ENCODE measurements at regions not wholly inside any gene's neighbourhood (a gene's known extent, or its start where the extent isn't known, plus 50 kb on each side); places are given as distances from the start of the nearest gene placed in this dataset.

DNA sequence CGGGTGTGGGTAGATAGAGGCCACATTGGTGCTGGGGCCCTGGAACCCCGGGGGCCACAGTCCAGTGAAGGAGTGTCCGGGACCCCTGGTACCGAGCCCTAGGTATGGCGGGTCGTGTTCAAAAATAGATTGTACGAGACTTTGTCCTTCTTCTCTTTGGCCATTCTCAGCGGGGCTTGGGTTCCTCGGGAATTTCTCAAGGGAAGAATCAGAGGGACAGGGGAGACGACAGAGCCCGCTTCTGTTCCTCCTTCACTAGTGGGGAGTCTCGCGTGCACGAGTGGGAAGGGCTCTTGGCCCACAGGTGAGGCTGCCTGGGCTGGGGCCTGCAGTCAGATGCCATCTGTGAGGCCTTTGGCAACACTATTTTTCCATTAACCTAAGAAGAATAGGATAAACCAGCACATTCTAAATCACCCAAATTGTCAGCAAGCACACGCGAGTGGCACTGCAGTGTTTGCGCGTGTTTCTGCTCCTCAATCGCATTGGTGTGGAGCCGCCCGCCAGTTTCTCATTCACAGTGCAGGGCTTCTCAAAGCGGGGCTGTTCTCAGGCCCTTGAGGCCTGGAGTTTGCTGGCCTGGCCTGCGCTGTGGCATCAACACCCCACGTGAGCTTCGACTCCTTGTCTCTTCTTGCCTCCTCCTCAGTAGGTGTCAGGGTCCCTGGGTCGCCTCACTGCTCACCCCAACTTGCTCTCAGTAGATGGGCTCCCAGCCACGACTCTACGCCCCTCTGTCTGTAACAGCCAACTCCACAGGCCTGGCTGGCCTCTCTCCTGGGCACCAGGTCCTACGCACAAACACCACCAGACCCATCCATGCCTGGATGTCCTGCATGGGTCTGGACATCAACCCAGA lies 187.6 kb upstream of the SHH start:
- no peak for FAIRE-seq

DNA sequence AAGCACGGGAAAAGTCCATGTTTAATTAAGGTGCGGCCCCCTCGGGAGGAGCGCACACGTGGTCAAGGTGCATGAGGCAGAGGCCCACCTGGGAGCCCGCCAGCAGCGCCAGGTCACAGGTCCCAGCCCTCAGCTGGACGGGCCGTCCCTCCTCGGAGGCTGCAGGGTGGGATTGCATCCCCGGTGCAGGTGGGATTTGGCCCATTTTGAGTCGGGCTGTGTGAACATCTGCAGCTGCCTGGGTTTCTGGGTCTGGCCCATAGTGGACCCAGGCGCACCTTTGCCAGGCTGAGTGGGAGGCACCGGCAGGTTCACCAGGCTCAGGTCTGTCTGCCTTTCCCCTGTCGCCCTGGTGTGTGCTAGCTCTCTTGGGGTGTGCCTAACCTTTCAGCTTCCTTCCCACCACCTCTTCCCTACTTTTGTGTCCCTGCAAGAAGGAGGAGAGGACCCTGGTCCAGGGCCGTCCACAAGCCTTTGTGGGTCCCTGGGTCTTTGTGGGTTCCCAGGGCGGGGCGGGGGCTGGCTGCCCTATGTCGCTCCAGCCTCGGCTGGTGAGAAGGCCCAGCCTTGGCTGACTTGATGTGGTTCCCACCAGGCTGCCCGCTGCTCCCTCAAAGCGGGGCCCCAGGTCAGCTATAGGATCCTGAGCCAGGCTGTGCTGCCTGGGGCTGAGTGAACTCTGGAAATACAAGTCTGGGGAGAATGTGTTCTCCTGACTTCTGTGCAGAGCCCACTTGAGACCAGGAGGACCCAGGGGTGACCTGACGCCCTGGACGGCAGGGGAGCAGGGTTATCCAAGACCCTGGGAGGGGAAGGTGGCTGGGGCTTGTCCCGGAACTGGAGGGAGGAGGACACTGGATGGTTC lies 186.7 kb upstream of the SHH start:
- DNase-seq (ENCODE audit: low spot score) (no peak), FAIRE-seq (no peak)

More for the DNA sequence above, 187.6 kb upstream of the SHH start:
- DNase-seq (ENCODE audit: low spot score): no peak

DNA sequence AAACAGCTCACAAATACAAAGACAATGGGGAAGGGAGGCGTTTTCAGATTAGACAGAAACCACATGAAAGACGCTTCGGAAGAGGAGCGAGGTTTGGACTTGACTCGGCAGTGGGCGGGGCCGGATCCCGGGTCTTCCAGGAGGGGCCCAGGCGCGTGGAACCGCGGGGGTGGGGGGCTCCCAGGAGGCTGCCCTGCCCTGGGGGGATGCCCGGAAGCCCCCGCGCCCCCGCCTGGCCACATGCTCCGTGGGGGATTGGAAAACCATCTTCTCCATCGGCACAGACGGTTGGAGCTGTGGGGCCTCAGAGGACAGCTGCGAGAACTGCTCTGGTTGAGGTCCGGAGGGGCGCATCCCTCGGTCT lies 186.0 kb upstream of the SHH start:
- FAIRE-seq (no peak), DNase-seq (ENCODE audit: low spot score) (no peak)

DNA sequence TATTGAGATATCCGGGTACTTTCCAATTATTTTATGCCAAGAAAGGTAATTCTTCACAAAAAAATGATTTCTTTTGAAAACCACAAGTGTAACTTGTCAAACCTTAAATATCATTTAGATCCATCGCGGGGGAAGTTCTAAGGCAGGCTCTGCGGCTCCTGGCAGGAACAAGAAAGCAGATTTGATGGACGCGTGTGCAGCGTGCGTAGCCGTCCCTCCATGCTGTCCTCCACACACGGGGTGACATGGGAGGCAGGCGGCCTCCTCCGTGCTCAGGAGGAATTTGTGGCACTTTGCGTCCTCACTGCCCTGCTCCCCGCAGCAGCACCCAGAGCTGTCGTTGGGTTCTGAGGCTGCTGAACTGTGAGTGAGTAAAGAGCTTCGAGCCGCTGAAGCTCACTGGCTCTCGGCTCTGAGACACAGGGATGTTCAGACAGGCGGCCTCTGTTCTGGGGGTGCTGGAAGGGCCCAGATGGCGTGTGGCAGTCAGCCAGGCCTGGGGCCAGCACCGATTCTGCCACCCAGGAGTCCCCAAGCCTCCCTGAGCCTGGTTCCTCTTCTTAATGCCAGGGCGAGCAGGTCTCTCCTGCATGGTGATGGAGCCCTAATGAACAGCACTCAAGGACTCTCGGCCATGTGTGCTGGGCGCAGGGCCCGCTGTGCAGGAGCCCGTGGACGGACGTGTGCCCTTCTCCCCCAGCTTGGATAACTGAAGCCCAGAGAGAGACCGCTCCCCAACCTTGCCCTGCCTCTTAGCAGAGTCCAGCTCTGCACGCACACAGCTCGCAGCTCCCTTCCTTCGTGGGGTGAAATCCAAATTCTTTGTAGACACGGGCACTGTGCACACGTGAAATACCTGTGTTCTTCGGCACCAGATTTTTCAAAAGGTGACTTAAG lies 185.4 kb upstream of the SHH start:
- no peak for FAIRE-seq
- no peak for DNase-seq (ENCODE audit: low spot score)

DNA sequence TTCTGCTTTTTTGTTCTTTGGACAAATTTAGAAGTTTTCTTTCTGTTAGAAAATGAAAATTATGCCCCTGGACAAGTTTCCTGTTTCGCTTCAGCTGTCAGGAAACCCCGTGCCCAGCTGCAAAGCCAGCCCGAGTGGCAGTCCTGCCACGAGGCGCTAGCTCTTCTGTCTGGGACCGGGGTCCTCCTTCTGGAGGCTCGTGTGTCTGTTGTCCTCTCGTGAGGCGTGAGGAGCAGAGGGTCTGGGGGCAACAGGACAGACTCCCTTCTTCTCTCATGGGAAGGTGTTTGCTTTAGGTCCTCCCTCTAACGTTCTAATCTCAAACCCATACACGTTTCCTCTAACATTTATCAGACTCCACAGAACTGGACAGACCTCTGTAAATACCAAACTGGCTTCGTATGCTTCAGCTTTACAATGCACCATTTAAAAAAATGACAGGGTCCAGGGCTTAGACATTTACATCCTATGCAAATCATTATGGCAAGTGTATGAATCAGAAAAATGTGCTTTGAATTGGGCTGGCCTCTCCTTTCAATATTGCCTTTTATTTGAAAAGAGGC lies 184.5 kb upstream of the SHH start:
- DNase-seq (ENCODE audit: low spot score): no peak
- FAIRE-seq: no peak

DNA sequence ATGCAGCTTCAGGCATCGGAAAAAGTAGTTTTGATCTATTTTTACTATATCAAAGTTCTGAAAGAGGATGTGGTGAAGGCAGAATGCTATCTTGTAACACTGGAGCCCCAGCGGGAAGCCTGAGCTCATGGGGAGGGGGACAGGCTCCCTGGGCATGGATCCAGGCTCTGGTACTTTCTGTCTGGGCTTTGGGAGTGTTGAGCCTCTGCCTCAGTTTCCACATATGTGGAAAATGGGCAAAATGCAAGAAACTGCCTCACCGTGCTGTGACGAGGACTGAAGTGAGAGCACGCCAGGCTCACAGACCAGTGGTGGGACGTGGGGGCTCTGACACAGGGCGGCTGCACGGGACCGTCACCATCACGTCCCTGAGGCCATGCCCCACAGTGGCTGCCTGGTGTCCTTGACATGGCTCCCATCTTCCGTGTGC lies 182.9 kb upstream of the SHH start:
- DNase-seq (ENCODE audit: low spot score) (no peak), FAIRE-seq (no peak)

DNA sequence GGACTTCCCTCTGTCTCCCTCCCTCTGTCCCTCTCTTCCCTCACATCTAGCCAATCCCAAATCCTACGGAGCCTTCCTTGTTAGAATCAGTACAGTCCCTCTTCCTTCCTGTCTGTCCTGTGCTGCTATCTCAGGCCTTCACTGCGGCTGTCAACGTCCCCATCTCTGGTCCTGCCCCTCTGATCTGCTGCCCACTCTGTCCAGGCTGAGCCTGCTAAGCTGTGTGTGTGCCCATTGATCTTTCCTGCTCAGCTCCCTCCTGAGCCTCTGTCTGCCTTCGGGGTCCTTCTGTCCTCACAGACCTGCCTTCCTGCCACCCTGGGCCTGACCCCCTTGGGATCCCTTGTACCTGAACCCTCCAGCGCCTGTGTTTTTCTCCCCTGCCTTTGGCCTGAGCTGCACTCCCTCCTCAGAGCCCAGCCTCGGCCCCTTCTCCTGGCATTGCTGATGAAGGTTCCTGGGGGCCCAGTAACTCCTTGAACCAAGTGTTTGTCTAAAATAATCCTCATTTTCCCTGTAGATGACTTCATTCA lies 182.1 kb upstream of the SHH start:
- no peak for DNase-seq (ENCODE audit: low spot score)
- FAIRE-seq: no peak

DNA sequence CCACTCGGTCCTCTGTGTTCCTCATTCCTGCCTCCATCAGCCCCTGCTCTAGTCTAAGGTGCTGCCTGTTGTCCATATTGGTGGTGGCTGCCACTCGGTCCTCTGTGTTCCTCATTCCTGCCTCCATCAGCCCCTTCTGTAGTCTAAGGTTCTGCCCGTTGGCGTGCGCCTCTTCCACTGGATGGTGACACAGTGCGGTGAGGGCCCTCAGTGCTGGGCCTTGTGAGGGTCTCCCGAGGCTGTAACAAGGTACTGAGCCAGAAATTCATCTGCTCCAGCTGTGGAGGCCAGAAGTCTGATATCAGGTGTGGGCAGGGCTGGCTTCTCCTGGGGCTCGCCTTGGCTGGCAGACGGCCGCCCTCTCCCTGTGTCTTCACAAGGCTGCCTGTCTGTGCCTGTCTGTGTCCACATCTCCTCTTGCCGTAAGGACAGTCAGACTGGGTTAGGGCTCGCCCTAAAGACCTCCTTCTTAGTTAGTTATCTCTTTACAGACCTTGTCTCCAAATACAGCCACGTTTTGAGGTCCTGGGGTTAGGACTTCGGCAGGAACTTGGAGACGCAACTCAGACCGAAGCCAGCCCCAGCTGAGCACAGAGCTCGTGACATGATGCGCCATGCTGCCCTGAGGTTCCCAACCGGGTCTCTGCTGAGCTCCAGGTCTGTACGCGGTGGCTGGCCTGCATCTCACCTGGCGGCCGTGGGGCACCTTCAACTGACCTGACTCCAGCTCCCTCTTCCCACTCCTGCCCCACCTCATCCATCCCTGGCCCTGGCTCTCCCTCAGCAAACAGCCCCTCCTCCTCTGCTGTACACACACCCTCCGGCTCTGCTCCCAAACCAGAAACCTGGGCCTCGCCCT lies 181.4 kb upstream of the SHH start:
- FAIRE-seq (no peak), DNase-seq (ENCODE audit: low spot score) (no peak)

DNA sequence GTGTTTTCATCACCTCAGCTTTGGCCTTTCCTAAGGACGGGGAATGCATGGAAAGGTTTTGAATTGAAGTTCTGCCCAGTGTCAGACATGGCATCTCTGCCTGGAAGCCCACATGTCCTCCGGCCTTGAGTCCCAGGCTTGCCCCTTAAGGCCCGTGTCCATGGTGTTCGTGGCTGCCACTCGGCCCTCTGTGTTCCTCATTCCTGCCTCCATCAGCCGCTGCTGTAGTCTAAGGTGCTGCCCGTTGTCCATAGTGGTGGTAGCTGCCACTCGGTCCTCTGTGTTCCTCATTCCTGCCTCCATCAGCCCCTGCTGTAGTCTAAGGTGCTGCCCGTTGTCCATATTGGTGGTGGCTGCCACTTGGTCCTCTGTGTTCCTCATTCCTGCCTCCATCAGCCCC lies 180.7 kb upstream of the SHH start:
- FAIRE-seq: no peak
- DNase-seq (ENCODE audit: low spot score): no peak

DNA sequence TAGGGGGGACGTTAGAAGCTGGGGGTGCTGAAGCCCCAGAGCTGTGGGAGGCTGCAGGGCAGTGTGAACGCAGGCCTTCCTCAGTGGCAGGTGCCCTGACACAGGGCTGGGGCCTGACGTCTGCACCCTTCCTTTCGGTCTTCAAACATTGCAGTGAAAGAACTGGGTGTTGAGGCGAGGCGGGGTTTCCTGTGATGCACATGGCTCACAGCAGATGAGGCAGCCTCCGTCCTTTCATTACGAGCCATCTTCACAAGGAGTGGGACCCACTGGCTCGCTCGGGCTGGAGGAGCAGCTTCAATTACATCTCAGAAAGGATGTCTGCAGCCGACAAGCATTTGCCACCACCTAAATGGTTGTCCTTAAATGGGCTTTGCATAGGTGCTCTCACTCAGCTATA lies 180.3 kb upstream of the SHH start:
- FAIRE-seq (no peak), DNase-seq (ENCODE audit: low spot score) (no peak)

DNA sequence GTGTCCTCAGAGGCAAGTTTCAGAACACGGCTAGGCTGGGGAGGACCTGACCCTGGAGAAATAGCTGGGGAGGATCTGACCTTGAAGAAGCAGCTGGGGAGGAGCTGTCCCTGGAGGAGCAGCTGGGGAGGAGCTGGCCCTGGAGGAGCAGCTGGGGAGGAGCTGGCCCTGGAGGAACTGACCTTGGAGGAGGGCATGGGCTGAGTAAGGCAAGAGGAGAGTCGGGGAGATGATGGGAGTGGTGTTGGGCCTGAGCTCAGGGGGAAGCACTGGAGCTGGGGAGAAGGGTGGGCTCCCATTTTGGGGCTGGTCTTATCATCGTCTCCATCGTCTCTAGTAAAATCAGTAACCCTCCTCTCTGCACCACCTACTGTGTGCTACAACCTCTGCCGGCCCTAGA lies 179.8 kb upstream of the SHH start:
- DNase-seq (ENCODE audit: low spot score) (no peak), FAIRE-seq (no peak)

DNA sequence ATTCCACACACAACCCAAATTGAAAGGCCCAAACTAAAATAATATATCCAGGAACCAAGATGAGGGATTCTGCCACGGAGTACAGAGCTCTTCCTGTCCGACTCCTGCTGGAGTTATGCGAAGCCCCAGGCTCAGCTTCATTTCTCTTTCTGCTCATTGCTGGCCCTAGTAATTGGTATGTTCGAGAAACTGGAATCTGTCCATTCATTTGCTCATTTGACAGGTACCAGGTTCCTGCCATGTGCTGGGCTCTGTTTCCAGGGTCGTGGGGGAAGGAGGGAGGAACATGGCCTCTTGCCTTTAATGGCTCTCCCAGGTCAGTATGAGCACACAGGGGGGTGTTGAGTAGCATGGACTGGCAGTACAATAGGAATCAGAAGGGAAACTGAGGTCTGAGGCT lies 179.2 kb upstream of the SHH start:
- DNase-seq (ENCODE audit: low spot score) (no peak), FAIRE-seq (no peak)

DNA sequence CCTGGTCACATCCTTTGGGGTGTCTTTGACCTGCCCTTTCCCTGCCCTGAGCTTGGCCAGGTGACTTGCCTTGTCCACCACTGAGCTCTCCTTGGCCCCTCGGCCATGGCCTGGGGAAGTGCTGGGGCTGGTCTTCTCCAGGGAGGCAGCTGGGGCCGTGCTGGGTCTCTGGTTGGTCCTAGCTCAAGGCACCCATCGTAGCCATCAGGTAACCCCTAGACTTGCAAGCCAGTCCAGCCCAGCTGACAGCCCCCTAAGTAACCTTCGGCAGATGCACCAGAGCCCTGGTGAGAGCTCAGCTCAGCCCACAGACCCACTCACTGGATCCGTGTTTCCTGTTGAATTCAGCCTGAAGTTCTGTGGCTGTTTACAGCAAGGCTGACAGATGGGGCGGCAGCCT lies 176.2 kb upstream of the SHH start:
- FAIRE-seq: no peak
- DNase-seq (ENCODE audit: low spot score): no peak

DNA sequence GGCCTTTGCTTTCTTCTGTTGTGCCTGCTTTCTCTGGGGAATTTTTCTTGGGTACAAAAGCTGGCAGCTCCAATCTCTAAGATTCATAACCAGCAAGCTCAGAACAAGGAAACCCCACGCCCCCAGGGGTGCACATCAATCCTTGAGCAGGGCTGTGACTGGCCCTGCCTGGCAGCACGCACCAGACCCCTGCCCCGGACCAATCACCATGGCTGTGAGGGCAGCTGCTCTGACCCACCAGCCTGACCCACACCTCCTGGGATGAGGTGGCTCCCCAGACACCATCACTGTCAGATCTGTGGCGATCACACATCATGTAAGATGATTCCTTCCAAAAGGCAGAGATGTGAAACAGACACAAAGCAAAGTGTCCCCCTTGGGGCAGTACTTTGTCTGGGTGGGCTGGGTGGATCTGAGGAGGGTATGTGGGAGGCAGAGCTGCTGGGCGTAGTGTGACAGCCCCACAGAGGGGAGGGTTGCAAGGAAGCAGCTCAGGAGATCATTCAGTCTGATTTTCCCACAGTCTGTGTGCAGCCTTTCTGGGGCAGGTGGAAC lies 175.5 kb upstream of the SHH start:
- DNase-seq (ENCODE audit: low spot score) (no peak), FAIRE-seq (no peak)

DNA sequence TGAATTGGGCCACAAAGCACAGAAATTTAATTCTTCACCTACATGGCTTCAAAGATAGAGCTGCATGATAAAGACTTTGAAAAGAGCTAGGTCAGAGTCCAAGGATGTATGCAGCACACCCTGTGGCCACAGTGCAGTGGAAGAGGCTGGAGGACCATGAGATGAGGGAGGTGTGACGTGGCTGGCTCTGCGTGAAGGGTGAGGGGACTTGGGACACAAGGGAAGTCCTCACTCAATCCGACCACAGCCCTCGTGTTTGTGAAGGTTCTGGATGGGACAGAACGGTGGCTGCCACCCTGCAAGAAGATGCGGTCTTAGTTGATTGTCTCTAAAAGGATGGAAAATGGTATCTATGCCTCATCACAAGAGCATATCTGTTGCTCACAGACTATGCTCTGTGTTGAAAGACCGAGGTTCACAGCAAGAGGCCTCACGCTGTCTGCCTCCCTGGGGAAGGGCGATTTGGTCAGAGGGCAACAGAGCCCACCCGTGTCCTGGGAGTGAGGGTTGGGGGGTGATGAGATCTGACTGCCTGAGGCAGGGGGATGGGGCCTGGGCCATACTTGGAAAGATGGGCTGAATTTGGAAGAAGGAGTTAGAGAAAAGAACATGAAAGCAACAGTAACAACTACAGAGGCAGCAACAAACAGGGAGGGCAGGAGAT lies 174.4 kb upstream of the SHH start:
- DNase-seq (ENCODE audit: low spot score): no peak
- no peak for FAIRE-seq

DNA sequence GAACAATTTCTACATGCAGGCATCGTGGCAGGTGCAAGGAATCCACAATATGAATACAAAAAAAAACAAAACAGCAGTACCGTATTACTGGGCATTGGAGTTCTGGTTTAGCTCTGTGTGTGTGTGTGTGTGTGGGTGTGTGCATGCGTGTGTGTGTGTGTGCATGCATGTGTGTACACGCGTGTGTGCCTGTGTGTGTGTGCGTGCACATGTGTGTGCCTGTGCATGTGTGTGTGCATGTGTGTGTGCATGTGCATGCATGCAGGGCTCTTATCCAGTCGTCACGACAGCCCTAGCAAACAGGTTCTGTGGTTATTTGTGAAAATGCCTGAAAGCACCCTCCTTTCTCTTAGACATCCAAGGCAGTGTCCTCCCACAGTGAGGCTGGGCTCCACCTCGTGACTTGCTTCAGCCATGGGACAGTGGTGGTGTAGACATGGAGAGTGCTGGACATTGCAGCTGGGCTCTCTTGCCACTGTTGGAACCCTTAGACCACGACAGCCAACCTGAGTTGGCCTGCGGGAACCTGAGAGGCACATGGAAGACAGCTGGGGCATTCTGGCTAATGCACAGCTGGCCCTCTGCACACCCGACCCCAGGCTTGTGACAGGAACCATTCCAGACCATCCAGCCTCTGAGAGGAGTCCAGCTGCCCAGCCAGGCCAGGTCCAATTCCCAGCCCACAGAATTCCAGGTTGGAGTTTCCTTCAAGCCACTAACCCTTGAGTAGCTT lies 173.4 kb upstream of the SHH start:
- FAIRE-seq (no peak), DNase-seq (ENCODE audit: low spot score) (no peak)

DNA sequence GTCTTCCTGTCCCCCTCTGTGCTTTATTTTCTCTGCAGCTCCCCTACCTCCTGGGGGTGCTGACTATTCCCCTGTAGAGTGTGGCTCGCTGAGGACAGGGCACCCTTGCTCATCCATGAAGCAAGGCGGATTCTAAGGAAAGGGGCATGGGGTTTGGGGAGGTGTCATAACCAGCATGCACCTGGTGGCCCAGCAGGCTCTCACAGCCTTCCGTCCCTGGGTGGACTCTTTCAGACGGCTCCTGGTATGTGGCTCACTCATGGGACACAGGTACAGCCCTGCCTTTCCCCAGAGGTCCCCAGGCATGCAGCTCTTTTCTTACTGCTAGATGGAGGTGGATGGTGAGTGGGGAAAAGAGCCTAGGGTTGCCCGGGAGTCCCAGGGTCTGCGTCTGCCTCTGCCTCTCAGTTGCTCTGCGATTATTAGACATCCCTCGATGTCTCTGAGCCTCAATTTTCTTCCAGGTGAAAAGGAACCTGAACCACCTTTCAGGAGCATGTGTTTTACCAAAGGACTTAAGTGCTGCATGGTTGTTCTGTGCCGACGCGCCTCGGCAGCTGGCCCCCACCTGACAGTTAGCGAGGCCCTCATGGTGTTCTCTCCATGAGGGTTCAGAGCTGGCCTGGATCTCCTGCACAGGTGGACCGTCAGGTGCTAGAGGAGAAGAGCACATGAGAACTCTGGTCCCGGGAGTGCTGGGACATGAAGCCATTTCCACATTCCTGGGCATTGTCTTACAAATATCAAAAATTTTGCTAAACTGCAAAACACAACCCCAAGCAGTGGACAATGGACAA lies 172.5 kb upstream of the SHH start:
- DNase-seq (ENCODE audit: low spot score): no peak
- no peak for FAIRE-seq

Measured in RCC 7860 (cell line).